MCF 10A (cell line): ENCODE measurements at regions not wholly inside any gene's neighbourhood (a gene's known extent, or its start where the extent isn't known, plus 50 kb on each side); places are given as distances from the start of the nearest gene placed in this dataset.
A peak's percentile ranks its signal among the peaks of the same experiment; 100 is the strongest.

Experiments used
- BruUV-seq: library from RNA; stranded (reverse); fragments of 400-500 nt; replicated peaks from 2 replicates; lab custom pipeline; 2021; lab: Mats Ljungman, UMichigan
- CTCF ChIA-PET: fragments of 300-600 bp; sonication (Branson Sonifier 250); formaldehyde crosslinking; extraction: SDS; loops from one replicate; lab custom pipeline; 2021; ENCODE audit warnings: antibody characterized with exemption, inconsistent platforms; lab: Yijun Ruan, JAX
- POLR2A ChIA-PET: fragments of 300-600, 350-650 bp; sonication (Branson Sonifier 250); formaldehyde crosslinking; extraction: SDS; loops from one replicate; lab custom pipeline; 2020; ENCODE audit warnings: antibody characterized with exemption, inconsistent platforms; lab: Yijun Ruan, JAX
- DNase-seq: peaks from one replicate; pipeline ENCODE4 v3.0.0-alpha.2; 2018; ENCODE audit not compliant: unreplicated experiment
- H3K27ac Mint-ChIP-seq: one replicate; pipeline ENCODE4 v1.8.0; 2022; ENCODE audit warnings: mild to moderate bottlenecking, low read depth, mixed read lengths; ENCODE audit not compliant: unreplicated experiment
- H3K27me3 Mint-ChIP-seq: one replicate; pipeline ENCODE4 v1.8.0; 2022; ENCODE audit warnings: mixed read lengths; ENCODE audit not compliant: insufficient read depth, unreplicated experiment
- H3K36me3 Mint-ChIP-seq: one replicate; pipeline ENCODE4 v1.8.0; 2022; ENCODE audit warnings: mild to moderate bottlenecking, moderate library complexity, mixed read lengths; ENCODE audit not compliant: insufficient read depth, unreplicated experiment
- H3K4me1 Mint-ChIP-seq: one replicate; pipeline ENCODE4 v1.8.0; 2022; ENCODE audit warnings: mixed read lengths; ENCODE audit not compliant: insufficient read depth, unreplicated experiment
- H3K4me3 Mint-ChIP-seq: one replicate; pipeline ENCODE4 v1.8.0; 2022; ENCODE audit warnings: mild to moderate bottlenecking, moderate library complexity, mixed read lengths; ENCODE audit not compliant: unreplicated experiment
- H3K9me3 Mint-ChIP-seq: one replicate; pipeline ENCODE4 v1.8.0; 2022; ENCODE audit warnings: mixed read lengths; ENCODE audit not compliant: unreplicated experiment
- CTCF ChIP-seq: fragments of 200-600 bp; IDR thresholded peaks from one replicate; pipeline ENCODE4 v1.8.0; 2022; ENCODE audit warnings: antibody characterized with exemption, mild to moderate bottlenecking; ENCODE audit not compliant: unreplicated experiment
- intact Hi-C: fragments of 100-400 bp; cut with micrococcal nuclease; formaldehyde crosslinking; loops from 2 replicates; pipeline ENCODE4 v1.14.1; 2022

DNA sequence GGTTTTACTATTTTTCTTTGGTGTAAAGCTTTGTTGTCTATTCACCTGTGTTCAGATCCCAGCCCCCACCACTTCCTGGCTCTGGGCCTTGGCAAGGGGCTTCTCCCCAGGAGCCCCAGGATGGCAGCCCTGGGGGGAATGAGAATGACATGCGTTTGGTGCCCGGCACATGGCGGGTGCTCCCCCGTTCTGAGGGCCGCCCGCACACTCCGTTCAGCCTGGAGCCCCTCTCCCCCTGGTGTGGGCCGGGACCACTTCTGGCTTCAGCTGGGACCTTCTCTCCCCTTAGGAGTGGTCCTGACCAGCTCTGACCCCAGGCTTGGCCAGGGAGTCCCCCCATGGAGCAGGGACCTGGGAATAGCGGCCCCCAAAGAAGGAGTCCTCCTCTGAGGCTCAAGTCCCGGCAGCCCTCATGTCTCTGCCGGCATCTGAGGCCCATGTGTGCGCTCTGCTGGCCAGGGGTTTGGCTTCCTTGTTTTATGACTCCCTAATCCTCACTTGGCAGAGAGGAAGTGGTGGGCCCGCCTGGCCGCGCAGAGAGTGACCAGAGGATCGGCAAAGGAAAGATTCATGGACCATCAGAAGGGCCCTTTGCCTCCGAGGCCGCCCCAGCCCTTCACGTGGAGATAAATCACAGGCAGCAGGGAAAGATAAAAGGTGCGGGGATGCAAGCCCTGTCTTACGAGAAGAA is 57.0 kb upstream of the LMX1B start:
- ChIA-PET POLR2A (interaction anchor here (0.7 kb wide), 1 partner anchor 949 kb away, joined by 3 read pairs; no protein-coding TSS in a partner anchor), CTCF (interaction anchor here (0.6 to 7.1 kb wide), 9 partner anchors 19 to 223 kb away, joined by 3 to 217 read pairs (median 12); no protein-coding TSS in a partner anchor)
- intact Hi-C loops, result no loop called here
- Mint-ChIP-seq H3K27ac (no peak overlapping the region), H3K4me1 (no peaks in the 10 kb centered on the region), H3K9me3 (no peaks in the 10 kb centered on the region), H3K27me3 (peaks cover 29% of the 10 kb centered on the region), H3K4me3 (no peak overlapping the region), H3K36me3 (no peaks in the 10 kb centered on the region)
- no peak for TF ChIP-seq CTCF
- DNase-seq, result no peak
- BruUV-seq, result no TSS peak

GRCh38 chr9:126558051-126558665 is 55.6 kb upstream of the LMX1B start:
- Mint-ChIP-seq H3K4me1 (no peaks in the 10 kb centered on the region), H3K27me3 (peaks cover 34% of the 10 kb centered on the region), H3K4me3 (no peak overlapping the region), H3K27ac (no peak overlapping the region), H3K9me3 (no peaks in the 10 kb centered on the region), H3K36me3 (no peaks in the 10 kb centered on the region)
- peak; percentile 98 for TF ChIP-seq CTCF
- intact Hi-C loops, result loop anchor here (1.0 kb wide), 1 partner anchor 57 kb away; no protein-coding TSS in a partner anchor
- CTCF ChIA-PET, result interaction anchor here (0.6 to 7.1 kb wide), 39 partner anchors 12 to 1157 kb away, joined by 3 to 217 read pairs (median 4); no protein-coding TSS in a partner anchor
- no TSS peak for BruUV-seq
- POLR2A ChIA-PET, result interaction anchor here (0.6 to 1.5 kb wide), 6 partner anchors 9 to 592 kb away, joined by 3 to 5 read pairs (median 3); no protein-coding TSS in a partner anchor
- DNase-seq, result peak; percentile 74

GRCh38 chr9:126559296-126559695 is 54.4 kb upstream of the LMX1B start:
- no peak overlapping the region for H3K27ac Mint-ChIP-seq
- H3K4me3 Mint-ChIP-seq, result no peak overlapping the region
- intact Hi-C loops, result no loop called here
- H3K9me3 Mint-ChIP-seq, result no peaks in the 10 kb centered on the region
- no peak for TF ChIP-seq CTCF
- ChIA-PET CTCF (interaction anchor here (0.5 to 7.1 kb wide), 5 partner anchors 19 to 68 kb away, joined by 3 to 217 read pairs (median 4); no protein-coding TSS in a partner anchor), POLR2A (no interaction called here)
- BruUV-seq, result no TSS peak
- no peak for DNase-seq
- H3K36me3 Mint-ChIP-seq, result no peaks in the 10 kb centered on the region
- H3K27me3 Mint-ChIP-seq, result peaks cover 34% of the 10 kb centered on the region
- no peaks in the 10 kb centered on the region for H3K4me1 Mint-ChIP-seq

- Mint-ChIP-seq H3K9me3 (no peaks in the 10 kb centered on the region), H3K27ac (no peak overlapping the region), H3K4me1 (no peaks in the 10 kb centered on the region), H3K27me3 (peaks cover 50% of the 10 kb centered on the region), H3K4me3 (no peak overlapping the region), H3K36me3 (no peaks in the 10 kb centered on the region)
- intact Hi-C loops, result no loop called here
- no peak for TF ChIP-seq CTCF
- ChIA-PET CTCF (interaction anchor here (0.6 to 2.9 kb wide), 4 partner anchors 62 to 340 kb away, joined by 3 to 27 read pairs (median 4); no protein-coding TSS in a partner anchor), POLR2A (no interaction called here)
- BruUV-seq, result no TSS peak
- DNase-seq, result peak; percentile 56
Measured at GRCh38 chr9:126561582-126561981, 52.1 kb upstream of the LMX1B start.
